ENCODE measurements at regions not wholly inside any gene's neighbourhood (a gene's known extent, or its start where the extent isn't known, plus 50 kb on each side); places are given as distances from the start of the nearest gene placed in this dataset.
A peak's percentile ranks its signal among the peaks of the same experiment; 100 is the strongest.

DNA sequence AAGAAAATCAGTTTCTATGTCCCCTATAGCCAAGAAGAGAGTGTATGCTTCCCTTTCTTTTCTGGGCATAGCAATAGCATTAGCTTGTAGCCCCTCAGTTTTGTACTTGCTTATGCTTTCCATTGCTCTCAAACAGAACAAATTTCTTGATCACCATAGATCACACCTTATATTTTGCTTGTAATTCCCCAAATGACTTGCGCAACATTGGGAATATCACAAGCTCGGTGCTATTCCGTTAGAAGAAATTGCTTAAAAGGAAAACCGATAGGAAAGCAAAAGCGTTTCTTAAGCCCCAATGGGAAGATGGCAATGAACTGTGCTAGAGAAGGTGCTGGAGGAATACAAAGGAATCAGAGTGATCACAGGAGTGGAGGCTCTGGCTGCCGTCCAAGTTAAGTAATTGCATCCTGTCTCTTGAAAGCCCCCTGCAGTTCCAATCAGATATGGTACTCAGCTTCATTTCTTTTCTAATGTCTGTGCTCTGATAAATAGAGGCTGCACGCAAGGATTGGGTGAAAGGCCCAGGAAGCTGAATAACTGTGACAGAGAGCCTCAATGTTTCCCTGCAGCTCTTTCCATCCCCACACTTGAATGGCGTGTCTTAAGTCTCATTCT is 182.1 kb upstream of the KIRREL3 start:
- DNase-seq: no peak

DNA sequence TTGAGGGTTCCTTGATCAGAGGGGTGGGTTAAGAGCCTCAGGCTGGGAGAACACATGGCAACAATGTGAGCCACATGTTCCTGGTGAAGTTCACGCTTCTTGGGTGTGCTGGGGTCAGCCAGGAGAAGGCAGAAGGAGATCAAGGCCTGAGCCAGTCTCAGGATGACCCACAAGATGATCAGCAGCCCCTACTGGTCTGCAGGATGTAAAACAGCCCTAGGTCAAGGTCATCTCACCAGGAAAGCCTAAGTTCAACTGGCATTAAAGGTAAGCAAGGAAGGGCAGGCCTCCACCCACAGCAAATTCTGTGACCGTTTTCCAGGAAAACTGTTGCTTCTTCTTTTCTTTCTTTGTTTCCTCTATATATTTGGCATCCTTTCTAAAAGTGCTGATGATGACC is 156.7 kb upstream of the KIRREL3 start:
- no peak for DNase-seq

DNA sequence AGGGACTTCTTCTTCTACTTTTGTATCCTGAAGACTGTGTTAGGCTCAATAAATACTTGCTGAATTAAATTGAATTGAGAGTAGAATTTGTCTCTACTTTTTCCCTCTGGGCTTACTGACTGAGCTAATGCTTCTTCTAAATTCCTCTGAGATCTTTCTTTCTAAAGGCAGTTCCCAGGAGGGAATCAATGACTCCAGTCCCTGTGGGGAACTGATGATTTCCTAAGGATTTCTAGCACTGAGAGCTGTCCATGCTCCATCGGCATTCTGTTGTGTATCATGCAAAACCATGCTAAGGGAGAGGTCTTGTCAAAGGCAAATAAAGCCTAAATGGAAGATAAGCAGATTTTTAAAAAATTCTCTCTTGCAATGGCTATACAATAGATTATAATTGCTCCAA is 148.8 kb upstream of the KIRREL3 start:
- DNase-seq: no peak

GRCh38 chr11:127143251-127143650 is 142.7 kb upstream of the KIRREL3 start:
- DNase-seq: no peak

DNA sequence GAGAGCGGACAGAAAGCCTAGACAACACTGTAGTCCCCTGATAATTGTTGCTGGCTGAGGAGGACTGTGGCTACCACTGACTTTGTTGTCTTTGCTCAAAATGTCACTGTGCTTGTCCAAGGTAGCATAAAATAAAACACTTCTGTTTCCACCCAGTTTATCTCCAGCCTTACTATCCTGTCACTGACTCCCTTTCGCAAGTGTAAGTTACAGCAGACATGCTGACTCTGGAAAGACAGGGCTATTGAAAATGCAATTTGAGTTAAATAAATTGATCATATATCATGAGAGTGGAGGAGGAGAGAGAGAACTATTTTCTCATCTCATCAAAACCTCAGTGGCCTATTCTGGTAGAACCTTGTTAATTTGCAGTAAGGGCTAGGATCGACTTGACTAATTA is 138.0 kb upstream of the KIRREL3 start:
- DNase-seq: no peak

DNA sequence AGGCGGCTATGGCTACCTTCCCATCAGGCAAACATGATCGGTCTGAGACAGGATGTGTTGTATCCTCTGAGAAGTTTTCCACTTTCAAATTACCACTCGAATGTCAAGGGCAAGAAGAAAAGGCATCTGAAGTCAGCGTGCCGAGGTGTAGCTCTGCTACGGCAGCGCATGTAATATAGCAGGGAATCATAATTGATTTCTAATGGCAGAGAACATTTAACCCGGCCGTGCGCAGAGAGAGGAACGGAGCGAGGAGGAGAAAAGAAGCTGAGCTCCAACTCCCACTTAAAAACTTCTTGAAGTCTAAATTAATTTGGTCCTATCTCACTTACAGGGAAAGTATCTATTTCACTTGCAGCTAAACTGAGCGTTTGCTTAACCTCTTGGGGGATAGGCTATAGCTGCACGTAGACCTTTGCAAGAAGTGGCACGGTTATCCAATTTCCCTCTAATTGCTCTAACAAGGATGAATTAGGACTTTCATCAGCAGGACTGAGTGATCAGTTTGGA is 137.3 kb upstream of the KIRREL3 start:
- peak; percentile 18 for DNase-seq

- no peak for DNase-seq
Measured at GRCh38 chr11:127136438-127136837, 135.9 kb upstream of the KIRREL3 start.

- DNase-seq: no peak
Measured at GRCh38 chr11:127135256-127135655, 134.7 kb upstream of the KIRREL3 start.

DNA sequence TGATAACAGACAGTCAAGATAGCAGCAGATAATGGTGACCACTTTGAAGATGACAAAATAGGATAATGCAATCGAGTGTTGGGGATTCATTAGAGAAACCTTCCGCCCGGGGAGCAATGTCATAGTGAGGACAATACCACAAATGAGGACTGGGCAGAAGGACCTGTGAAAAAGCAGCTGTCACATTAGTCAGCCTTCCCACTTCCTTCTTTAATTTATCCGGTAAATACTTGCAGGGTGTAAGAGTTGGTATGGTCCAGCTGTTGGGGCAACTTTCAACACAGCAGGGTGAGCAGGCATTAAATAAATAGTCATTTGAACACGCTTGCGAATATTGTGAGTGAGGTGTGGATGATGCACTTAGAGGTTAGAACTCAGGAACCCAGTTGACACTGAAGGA is 132.5 kb upstream of the KIRREL3 start:
- no peak for DNase-seq

GRCh38 chr11:127130321-127130720 is 129.8 kb upstream of the KIRREL3 start:
- DNase-seq: no peak

GRCh38 chr11:127126986-127127385 is 126.4 kb upstream of the KIRREL3 start:
- DNase-seq: no peak

DNA sequence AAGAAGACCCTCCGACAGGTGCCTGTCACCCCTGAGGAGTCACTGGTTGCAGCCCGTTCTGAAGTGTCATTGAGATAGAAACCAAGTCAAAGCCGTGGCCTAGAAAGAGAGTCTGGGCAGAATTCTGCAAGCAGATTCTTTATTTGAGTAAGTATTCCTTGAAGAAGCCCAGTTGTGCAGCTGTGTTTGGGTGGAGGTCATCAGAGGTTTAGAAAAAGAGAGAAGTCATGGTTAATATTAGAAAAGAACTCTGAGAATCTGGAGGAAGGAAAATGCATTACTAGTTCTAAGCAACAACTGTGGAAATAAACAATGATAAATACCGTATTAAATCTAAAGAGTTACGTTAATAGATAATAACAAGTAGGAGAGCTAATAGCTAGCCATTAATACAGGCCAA is 118.8 kb upstream of the KIRREL3 start:
- DNase-seq: no peak

GRCh38 chr11:127118811-127119210 is 118.2 kb upstream of the KIRREL3 start:
- no peak for DNase-seq

DNA sequence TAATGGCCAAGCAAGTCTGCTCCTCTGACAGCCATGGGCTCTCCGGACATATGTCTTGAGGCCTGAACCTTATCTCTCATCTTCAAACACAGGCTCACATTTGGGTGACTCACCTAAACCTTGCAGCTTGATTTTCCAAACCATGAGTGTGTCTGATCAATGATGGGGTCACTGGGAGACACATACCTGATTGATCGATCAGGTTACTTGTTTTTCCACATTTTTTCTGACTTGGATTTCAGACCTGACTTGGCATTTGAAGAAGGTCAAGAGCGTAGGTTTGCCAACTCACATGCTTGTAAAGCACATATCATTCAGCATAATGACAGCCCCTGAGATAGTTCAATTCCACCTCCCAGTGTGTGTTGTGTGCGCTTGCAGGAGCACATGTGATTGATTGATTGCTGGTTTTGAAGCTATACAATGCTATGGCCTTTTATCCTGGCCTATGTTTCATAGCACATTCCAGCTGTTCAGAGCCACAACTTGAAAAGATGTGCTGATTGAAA is 116.7 kb upstream of the KIRREL3 start:
- DNase-seq: no peak

DNA sequence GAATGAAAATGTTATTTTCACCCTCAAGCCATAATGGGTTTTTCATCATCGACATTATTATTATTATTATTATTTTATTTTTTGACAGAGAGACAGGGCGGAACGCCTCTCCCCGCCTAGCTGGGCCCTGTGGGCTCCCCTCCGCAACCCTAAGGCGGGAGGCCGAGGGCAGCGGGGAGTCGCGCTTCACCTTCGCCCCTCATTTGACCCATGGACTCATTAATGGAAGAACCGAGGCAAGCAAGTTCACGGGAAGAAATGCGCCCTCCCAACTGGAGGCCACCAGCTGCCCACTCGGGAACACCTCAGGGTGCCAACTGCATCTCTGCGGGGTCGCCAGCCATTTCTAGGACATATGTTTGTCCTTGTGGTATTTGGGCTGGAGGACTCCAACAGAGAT is 115.3 kb upstream of the KIRREL3 start:
- DNase-seq: no peak

- DNase-seq: no peak
Measured at GRCh38 chr11:127114035-127114434, 113.5 kb upstream of the KIRREL3 start.

- DNase-seq: no peak
Measured at GRCh38 chr11:127110542-127110941, 110.0 kb upstream of the KIRREL3 start.

- DNase-seq: peak; percentile 21
Measured at GRCh38 chr11:127109796-127110480, 109.4 kb upstream of the KIRREL3 start.

DNA sequence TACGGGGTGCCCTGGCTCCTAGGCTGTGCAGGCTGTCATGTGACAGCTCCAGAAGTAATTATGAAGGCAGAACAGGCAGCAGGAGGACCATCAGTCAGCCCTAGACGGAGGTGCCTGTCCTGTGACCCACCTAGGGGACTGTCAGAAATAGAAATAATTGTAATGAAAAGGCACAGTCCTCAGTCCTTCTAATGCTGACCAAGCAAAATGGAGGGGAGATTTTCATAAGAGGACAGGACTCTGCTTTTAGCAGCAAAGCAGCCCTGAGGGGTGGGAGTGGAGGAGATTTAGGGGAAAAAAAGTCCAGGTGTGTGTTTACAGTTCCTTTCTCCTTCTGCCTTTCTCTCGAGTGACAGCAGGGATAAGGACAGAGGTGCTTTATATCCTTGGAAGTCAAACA is 108.3 kb upstream of the KIRREL3 start:
- no peak for DNase-seq

GRCh38 chr11:127106938-127107337 is 106.4 kb upstream of the KIRREL3 start:
- DNase-seq: no peak

DNA sequence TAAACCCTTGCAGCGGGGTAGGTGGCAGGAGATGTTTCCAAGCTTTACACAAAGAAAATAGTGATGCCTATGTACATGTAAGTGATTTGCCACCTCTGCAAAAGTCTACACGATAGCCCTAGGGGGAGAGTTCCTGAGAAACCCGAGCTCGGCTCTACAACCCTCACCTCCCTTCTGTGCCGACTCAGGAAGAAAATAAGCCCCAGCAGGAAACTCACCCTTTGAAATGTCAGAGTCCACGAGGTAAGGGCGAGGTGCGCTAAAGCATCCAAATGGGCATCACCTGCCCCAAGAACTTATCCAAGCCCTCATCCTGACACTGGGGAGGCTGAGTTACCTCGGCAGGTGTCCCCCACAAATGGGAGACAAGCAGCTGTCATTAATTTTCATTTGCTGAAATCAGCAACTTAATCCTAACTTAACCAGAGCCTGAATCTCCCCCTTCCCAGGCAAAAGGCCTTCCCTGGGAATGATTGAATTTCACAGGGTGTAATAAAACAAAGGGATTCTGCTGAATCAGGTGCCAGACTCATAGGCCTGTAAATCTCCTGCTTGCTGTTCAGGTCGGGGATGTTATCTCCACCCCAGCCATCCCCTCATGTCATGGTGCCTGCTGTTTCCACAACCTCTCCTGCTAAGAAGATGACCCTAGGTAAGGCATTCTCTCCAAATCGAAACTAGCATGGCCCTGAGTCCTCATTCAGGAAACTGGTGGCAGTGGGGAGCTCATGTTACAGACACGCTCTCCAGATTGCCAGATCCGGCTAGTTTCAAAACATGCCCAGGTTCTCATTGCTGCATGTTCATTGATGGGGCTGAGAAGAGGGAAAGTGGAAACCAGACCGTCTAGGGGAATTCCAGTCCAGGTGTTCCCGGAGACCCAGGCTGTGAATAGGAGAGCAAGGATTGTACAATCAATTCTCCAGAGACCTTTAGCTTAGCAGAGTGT is 105.3 kb upstream of the KIRREL3 start:
- peak; percentile 56 for DNase-seq

- no peak for DNase-seq
Measured at GRCh38 chr11:127103586-127104388, 103.2 kb upstream of the KIRREL3 start.

All from retina (tissue), 1 donor.